HG02943 (cell line): ENCODE measurements at regions not wholly inside any gene's neighbourhood (a gene's known extent, or its start where the extent isn't known, plus 50 kb on each side); places are given as distances from the start of the nearest gene placed in this dataset.

Experiments
- ATAC-seq: cut with Tn5 transposase; IDR thresholded peaks from one replicate; pipeline ENCODE4 v1.9.1; 2021; ENCODE audit warnings: mild to moderate bottlenecking, low read depth, moderate library complexity; ENCODE audit not compliant: unreplicated experiment

DNA sequence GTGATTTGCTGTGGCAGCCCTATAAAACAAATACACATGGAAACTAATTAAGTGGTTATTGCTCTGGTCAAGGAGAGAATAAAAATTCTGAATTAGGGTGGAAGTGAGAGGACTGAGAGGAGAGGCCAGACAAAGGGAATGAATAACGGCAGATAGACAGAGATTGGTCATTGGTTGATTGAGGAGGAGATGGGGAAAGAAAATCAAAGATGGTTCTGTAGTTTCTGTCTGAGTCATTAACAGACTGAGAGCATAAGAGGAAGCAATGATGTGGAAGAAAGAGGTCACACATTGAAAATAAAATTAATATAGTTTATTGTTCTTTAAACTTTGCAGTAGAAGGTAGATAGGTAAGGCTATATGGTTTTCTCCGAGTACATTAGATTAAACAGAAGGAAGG, 469.8 kb downstream of the ACTL7B start:
- ATAC-seq, result no peak

DNA sequence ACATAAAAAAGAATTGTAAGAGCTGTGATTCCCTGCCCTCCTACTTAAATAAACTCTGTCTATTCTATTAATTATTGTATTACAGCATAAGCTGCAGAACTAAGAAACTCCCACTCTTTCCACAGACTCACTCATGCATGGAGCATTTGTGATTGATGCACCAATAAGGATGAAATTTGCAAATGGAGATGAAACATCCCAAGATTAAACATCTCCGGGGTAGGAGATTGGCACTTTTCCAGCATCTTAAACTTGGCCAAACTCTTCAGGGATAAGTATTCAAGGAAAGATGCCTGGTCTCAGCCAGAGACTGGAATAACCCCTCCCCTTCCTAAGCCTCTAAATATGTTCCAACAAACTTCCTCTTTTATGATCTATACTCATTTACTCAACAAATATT, 472.0 kb downstream of the ACTL7B start:
- ATAC-seq, result no peak

DNA sequence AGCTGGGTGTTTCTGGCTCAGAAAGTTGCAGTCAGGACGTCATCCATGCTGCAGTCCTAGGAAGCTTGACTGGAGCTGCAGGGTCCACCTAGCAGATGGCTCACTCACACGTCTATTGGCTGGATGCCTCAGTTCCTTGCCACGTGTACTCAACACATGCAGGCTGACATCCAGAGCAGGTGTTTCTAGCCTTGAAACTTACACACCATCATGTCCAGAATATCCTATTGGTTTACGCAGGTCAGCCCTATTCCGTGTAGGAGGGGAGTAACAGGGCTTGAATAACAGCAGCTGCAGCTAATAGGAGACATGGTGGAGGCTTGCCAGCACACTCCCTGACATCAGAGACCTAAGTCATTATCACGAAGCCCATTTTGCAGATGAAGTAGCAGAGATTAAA, 473.5 kb downstream of the ACTL7B start:
- ATAC-seq, result no peak

DNA sequence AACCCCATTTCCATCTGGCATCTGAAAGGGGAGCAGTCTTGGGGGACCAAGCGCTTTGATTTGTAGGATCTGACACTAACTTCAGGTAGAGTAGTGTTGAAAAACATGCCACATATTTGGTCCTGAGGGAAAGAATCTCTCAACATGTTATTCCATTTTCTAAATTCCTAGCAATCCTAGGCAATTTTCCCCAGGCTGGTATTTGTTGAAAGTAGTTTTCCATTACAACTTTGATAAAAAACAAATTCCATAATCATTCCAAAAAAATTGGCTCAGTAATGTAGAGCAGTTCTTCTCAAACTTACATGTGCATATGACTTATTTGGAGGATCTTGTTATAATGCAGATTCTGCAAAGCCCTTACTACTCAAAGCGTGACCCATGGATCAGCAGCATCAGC, 477.9 kb downstream of the ACTL7B start:
- ATAC-seq, result no peak

DNA sequence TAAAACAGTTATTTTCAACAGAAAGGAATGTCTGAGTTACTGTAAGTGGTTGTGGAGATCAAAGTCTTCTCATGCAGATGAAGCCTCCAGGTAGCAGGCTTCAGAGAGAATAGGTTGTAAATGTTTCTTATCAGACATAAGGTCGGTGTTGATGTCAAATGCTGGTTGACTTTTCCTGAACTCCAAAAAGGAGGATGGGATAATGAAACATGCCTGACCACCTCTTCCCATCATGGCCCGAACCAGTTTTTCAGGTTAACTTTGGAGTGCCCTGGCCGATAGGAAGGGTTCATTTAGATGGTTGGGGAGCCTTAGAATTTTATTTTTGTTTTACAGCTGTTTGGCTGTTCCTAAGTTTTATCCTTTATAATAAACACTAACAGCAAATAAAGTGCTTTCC, 478.4 kb downstream of the ACTL7B start:
- ATAC-seq, result no peak

DNA sequence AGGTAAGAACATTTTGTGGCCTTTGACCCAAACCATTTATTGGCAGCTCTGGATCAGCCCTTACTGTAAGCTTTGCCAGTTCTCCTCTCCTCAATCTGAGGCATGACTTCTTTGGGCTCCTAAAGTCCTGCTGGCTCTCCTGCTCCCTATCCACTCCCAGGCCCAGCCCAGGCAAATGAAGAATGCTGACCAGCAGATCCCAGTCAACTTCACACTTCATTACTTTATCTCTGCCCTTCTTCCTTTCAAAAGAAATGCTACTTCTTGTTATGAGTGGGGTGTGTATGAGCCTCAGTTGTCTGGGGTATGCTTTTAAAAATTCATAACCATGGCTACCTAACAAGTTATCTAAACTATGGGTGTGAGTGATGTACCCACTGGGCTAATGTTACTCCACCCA, 479.6 kb downstream of the ACTL7B start:
- ATAC-seq, result no peak

DNA sequence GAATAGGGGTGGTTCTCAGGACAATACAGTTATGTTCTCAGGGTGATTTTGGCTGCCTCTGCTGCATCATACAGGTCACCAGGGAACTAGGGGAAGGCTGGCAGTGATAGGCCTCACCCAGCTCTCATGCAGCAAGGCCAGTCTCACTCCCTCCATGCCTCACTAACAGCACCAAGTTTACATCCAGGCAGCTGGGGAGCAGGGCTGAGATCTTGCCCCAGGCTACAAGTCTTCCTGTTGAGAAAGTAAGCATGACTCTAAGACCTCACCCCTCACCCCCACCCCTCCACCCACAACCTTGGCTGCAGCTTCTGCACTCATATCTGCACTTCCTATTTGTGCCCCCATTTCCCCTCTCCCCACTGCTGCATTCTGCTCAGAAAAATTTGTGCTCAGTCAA, 481.2 kb downstream of the ACTL7B start:
- ATAC-seq, result no peak

DNA sequence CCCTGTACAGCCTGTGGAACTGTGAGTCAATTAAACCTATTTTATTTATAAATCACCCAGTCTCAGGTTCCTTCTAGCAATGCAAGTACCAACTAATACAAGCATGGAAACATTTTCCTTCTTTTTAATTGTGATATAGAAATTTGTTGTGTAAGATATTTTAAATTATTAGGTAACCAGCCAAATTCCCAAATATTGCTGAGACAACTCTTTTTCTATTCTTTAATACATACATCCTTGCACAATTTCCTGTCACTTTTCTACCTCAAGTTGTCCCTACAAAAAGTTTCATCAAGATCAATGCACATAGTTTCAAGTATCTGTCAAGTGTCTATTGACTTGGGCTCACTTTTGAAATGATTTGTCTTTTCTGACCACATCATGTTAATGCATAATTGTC, 488.6 kb downstream of the ACTL7B start:
- no peak for ATAC-seq

DNA sequence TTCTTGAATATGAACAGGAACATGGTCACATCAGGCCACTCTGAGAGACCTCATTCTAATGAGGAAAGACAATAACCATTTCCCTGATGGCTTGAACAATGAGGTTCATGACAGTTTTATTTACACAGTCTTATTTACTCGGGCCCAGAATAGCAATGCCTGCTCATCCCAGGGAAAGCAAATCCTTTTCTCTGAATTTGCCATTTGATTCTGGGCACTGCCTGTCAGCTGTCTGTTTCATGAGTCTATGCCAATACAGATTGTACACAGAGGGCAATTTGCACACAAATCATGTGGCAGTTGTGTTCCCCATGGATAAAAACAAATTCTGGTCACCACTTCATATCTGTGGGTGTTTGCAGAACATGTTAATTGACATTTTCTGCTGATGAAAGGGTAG, 492.5 kb downstream of the ACTL7B start:
- no peak for ATAC-seq

DNA sequence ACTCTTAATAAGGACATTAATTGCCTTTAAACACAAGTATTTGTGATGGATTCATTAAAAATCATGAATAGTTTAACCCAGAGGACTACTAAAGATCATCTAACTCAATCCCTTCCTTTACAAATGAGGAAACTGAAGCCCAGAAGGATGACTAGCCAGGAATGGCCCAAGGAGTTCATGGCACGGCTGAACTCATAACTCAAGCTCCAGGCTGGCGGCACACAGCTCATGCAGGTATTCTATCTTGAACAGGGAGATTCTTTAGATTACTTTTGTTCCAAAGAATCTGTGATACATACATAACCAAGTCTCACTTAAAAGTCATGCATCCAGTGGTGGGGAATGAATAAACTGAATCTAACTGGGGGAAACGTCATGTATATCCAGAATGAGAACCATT, 495.5 kb downstream of the ACTL7B start:
- ATAC-seq, result no peak

DNA sequence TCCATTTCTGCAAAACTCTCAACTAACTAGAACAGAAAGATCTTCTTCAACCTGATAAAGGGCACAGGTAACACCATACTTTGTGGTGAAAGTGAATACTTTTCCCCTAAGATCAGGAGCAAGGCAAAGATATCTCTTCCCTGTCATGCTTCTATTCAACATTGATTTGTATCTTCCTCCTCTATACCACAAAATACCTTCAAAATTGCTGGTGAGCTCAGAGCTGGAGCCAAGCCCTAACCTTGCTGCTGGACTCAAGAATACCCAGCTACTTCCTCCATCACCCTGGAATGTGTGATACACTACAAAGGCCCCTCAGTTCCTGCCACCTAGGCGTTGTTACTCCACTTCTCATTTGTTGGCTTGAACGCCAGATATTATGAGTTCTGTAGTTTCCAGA, 499.0 kb downstream of the ACTL7B start:
- no peak for ATAC-seq

DNA sequence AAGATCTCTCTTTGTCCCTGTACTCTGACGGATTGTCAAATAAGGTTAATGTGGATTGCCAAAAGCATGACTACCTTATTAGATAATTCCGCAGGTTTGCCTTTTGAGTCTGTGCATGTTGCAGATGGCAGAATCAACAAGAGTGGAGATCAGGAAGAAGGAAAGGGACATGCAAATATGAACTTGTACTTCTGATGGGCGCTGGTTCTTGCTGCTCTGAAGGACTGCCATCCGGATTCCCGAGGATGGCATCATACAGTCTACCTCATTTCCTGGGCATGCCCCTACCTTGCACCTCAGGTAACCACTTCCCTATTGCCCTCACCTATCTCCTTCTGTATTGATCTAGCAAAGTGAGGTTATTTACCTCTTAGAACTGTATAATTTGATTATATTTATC, 504.2 kb downstream of the ACTL7B start:
- ATAC-seq, result no peak

DNA sequence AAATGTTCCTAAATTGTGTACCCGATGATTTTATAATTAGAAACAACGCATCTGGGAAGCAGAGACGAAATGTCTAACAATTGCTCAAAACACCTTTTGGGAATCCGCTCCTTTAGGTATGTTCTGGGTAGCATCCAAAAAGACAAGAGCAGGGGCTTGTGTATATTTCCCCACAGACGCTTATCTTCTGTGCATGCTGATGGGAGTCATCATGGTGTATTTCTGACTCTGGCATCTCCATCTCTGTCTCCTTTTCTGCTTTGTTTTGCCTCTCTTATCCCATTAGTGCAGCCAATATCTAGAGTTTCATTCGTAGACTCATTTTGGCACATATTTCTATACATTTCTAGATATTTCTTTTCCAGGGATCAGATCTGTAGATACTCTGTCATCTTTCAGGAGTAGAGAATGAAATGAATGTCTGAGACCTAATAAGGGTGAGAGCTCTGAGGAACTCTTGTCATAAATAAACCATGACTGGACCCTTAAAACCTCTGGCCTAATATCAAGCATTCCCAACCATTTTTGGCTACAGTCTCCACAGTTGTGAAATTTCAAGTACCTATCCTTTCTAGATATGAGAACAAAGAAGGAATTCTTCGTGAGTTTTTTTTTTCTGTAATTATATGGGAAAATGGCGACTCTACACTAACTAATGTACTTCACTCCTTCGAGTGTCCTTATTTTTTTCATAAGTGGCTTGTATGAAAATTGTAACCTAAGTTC, 508.2 kb downstream of the ACTL7B start:
- ATAC-seq, result no peak

DNA sequence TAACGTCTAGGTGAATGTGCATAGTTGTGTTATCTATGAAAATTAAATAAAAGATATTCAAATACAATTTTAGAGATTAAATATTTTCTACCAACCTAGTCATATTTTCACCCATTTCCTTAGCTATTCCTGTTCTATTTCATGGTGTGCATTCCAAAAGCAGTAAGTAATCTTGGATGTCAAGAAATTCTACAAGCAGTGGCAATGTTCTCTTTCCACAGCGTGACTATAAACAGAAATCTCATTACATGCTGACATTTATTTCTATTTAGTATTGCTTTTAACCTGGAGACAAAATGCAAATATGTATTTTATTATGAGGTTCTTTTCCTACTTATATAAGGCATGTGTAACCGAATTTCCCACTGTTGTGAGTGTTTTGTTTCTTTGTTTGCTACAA, 510.0 kb downstream of the ACTL7B start:
- ATAC-seq, result no peak

DNA sequence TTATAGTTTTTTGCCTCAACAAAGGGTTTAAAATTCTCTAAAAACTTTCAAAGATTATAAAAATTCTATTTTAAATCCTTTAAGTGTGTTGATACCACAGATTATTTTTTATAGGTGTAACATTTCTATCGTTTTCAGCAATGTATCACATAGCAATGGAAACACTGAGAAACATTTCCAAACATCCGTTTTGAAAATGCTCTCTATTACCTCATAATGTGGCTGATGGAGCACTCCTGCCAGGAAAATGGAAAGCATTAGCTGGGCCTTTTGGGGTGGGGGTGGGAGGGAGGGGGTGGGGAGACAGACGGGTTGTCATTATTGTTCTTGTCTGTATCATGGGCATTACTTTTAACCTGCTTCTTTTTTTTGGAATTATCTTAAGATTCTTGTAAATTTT, 516.5 kb downstream of the ACTL7B start:
- no peak for ATAC-seq

DNA sequence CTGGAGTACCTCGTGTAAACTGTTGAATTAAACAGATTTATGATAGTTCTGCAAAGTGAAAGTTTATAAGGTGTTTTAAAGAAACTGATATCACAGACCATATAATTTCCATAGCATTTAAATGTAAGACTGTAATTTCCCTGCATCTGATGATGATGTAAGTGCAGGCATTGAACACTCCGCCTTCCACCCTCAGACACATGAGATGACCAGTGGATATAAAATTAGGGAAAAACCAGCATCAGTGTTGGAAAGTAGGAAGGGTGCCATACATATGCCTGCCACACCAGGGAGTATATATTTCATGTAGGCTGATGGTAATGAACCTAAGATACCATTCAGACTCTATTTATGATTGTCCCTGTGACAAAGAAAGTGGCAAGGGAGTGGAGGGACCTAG, 519.2 kb downstream of the ACTL7B start:
- ATAC-seq, result no peak

DNA sequence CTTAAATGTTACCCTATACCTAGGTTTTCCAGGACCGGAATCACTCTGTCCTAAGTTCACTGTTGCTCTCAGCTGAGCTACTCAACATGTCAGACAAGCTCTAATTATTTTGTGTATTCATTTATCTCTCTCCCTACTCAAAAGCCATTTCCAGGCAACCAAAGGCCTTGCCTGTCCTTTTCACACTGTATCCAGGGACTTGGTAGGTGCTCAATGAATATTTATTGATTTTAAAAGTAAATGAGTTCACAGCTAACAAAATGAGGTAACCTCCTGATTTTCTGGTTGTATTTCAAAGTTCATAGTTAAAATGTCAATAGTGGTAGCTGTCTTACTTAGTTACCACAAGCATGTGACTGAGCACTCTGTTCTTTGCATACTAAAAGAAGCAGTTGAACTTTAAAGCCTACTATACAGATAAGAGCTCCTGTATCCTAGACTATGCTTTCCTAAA, 522.2 kb downstream of the ACTL7B start:
- ATAC-seq, result no peak

DNA sequence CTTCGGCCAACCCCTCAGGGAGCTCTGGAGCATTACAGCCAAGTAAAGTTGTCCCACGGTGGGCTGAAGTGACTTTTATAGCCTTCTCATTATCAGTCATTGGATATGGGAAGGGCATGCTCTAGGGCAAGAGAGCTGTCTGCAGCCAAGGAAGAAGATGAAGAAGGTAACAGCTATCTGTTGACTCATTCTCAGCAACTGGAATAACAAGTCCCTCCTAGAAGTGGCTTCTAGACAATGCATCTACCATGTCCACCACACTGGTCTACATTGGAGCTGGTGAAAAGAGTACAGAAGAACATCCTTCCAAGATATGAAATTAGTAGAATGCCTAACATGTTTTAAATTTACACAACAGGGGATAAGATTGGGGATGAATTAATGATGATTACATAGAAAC, 524.2 kb downstream of the ACTL7B start:
- ATAC-seq, result no peak

DNA sequence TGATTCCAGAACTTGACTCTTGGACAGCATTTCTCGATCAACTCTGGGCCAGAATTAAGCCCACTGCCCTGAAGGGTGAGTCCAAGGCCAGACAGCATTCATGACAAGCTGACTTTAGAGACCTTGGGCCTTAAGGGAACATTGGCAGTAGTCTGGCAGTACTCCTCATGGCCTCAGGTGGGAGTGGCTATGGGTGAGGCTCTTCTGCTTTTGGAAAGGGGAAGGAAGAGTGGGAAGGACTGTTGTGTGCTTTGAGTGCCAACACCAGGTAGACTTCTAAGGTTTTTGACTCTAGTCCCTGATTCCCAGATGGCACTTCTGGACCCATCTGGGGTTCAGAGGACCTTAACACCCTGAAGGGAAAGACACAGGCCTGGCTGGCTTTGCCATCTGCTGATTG, 530.4 kb downstream of the ACTL7B start:
- ATAC-seq, result no peak

DNA sequence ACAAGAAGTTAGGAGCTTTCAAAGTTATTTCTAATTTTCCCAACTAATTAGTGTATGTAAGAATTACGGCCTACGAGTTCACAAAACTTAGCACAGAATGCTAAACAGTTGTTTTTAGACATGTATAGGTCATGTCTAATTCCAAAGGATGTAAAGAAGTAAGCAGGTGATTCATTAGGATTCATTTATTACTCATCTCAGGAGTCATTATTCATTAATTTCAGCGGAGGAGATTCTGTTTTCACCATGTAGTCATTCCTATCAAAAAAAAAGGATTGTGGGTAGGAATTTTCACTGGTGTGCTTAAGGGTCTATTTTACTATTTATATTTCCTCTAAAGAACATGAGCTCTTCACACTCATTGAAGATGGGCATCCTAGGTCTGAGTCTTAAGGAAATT, 532.2 kb downstream of the ACTL7B start:
- ATAC-seq, result no peak

DNA sequence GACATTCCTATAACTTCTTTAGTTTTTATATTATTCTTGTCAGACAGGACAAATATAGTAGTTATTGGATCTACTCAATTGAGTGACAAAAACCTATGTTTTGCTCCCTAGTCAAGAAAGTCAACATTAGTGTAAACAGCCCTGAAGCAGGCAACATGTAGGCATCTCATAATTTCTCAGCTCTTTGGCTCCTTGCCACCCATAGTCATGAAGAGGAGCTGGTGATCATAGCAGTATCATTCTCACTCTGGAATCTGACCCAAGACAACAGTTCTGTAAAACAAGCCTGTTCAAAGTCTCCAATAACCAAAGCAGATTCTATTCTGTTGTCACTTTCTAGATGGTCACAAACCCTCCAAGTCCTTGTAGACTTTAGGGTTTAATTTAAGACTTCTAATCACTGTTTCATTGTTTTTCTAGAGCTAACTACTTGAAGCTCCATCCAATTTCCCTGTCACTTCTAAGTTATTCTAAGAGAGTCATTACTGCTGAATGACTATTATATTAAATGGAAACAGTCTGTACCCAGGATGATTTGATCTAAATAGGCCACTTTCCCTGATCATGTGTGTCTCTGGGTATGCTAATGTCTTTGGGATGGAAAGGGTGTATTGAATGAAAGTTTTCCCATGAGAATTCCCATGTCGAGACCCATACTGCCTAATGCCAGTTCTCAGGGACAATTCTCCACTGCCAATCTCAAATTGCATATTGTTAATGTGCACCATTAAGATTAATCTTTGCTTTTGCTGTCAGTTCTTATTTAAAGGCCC, 533.3 kb downstream of the ACTL7B start:
- no peak for ATAC-seq

DNA sequence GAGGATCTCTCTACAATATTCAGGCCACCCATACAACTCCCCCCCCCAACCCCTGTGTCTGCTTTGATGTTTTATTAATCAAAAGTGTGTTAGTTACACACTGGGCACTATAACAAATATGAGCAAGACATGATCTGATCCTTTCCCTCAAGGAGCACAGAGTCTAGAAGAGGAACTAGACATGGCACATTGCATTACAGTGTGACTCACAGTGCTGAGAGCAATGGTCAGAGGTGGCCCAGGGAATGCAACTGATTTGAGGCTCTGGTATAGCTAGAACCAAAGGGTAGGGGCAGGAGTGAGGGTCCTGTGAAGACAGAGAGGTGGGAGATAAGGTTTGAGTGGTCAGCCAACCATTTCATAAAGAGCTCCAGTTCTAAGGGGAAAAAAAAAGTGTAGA, 539.2 kb downstream of the ACTL7B start:
- ATAC-seq, result no peak
